ENCODE measurements at regions not wholly inside any gene's neighbourhood (a gene's known extent, or its start where the extent isn't known, plus 50 kb on each side); places are given as distances from the start of the nearest gene placed in this dataset.

GRCh38 chr15:35834866-35835265 lies 288.9 kb upstream of the DPH6 start:
- ChIA-PET CTCF (no interaction called here), POLR2A (no interaction called here)
- H3K36me3 ChIP-seq (ENCODE audit: control insufficient read depth, insufficient read depth, low read length): no peaks in the 10 kb centered on the region
- no peaks in the 10 kb centered on the region for H3K27me3 ChIP-seq (ENCODE audit: control insufficient read depth, insufficient read depth, low read length)
- intact Hi-C loops (cut with micrococcal nuclease; ENCODE audit: unreplicated experiment): no loop called here
- no TSS peak for BruUV-seq (replicated peaks)
- TF ChIP-seq SIN3A (IDR thresholded peaks at IDR 0.05; ENCODE audit: borderline replicate concordance, insufficient read depth, low read depth, low read length) (no peak), REST (IDR thresholded peaks at IDR 0.05; ENCODE audit: insufficient read depth in 1 of 2, low read depth in 2 of 2, low read length in 1 of 2) (no peak), POLR2AphosphoS5 (IDR thresholded peaks at IDR 0.05; ENCODE audit: low read depth, low read length) (no peak)
- DNase-seq (ENCODE audit: low read depth, low spot score) (no peak), ATAC-seq (no peak)
- H3K9me3 ChIP-seq (ENCODE audit: control insufficient read depth, insufficient read depth, low read depth, low read length): no peaks in the 10 kb centered on the region
- in situ Hi-C loops (cut with HindIII; ENCODE audit: low pct_unique_long_range_greater_than_20kb, low sequenced_read_pairs): no loop called here
- H3K27ac ChIP-seq (ENCODE audit: low read length): no peak overlapping the region
- no peak overlapping the region for H3K4me3 ChIP-seq (ENCODE audit: low read depth in 2 of 2, low read length in 2 of 2)
- H3K4me1 ChIP-seq (ENCODE audit: control insufficient read depth, insufficient read depth, low read length): no peaks in the 10 kb centered on the region

DNA sequence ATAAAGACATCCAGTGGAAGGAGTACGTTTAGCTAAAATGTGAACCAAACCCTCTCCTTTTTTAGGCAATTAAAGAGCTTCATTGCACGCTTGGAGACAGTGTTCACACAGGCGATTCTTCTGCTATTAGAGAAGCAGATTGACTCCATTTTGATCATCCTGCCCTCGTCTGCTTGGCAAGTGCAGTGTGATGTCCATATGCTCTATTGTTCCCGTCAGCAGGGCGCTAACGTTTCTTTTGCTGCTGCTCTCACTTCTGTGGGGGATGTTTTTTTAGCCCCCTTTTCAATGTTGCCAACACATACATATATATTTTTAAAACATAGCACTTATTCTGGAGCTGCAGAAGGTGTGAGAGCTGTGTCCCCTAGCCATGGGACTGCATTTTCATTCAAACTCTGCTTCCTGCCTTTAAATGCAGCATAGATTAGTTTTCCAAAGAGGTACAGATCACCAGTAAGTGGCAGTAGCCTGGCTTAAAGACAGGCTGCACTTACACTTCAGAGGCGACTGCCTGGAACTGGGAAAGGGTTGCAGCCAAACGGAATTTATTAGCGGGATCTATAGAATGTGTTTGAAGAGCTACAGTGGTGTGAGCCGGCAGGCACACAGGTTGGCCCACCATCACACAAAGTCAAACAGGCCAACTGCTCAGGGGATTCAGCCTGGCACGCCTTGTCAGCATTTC lies 292.6 kb upstream of the DPH6 start:
- no peak for ATAC-seq
- TF ChIP-seq TCF7L2 (IDR thresholded peaks at IDR 0.05; ENCODE audit: low read depth, low read length) (no peak), SIN3A (IDR thresholded peaks at IDR 0.05; ENCODE audit: borderline replicate concordance, insufficient read depth, low read depth, low read length) (no peak), REST (IDR thresholded peaks at IDR 0.05; ENCODE audit: insufficient read depth in 1 of 2, low read depth in 2 of 2, low read length in 1 of 2) (no peak), POLR2AphosphoS5 (IDR thresholded peaks at IDR 0.05; ENCODE audit: low read depth, low read length) (no peak)
- TF ChIP-seq, protein P1, sequence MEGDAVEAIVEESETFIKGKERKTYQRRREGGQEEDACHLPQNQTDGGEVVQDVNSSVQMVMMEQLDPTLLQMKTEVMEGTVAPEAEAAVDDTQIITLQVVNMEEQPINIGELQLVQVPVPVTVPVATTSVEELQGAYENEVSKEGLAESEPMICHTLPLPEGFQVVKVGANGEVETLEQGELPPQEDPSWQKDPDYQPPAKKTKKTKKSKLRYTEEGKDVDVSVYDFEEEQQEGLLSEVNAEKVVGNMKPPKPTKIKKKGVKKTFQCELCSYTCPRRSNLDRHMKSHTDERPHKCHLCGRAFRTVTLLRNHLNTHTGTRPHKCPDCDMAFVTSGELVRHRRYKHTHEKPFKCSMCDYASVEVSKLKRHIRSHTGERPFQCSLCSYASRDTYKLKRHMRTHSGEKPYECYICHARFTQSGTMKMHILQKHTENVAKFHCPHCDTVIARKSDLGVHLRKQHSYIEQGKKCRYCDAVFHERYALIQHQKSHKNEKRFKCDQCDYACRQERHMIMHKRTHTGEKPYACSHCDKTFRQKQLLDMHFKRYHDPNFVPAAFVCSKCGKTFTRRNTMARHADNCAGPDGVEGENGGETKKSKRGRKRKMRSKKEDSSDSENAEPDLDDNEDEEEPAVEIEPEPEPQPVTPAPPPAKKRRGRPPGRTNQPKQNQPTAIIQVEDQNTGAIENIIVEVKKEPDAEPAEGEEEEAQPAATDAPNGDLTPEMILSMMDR (IDR thresholded peaks at IDR 0.05): no peak
- ChIA-PET CTCF (no interaction called here), POLR2A (no interaction called here)
- in situ Hi-C loops (cut with HindIII; ENCODE audit: low pct_unique_long_range_greater_than_20kb, low sequenced_read_pairs) (no loop called here), intact Hi-C loops (cut with micrococcal nuclease; ENCODE audit: unreplicated experiment) (no loop called here)
- Histone ChIP-seq H3K4me1 (ENCODE audit: control insufficient read depth, insufficient read depth, low read length) (no peaks in the 10 kb centered on the region), H3K36me3 (ENCODE audit: control insufficient read depth, insufficient read depth, low read length) (no peaks in the 10 kb centered on the region), H3K9me3 (ENCODE audit: control insufficient read depth, insufficient read depth, low read depth, low read length) (no peaks in the 10 kb centered on the region), H3K27ac (ENCODE audit: low read length) (no peak overlapping the region), H3K4me3 (ENCODE audit: low read depth in 2 of 2, low read length in 2 of 2) (no peak overlapping the region), H3K27me3 (ENCODE audit: control insufficient read depth, insufficient read depth, low read length) (no peaks in the 10 kb centered on the region)
- BruUV-seq (replicated peaks): no TSS peak
- no peak for DNase-seq (ENCODE audit: low read depth, low spot score)

All from Panc1 (cell line).